ENCODE measurements at regions not wholly inside any gene's neighbourhood (a gene's known extent, or its start where the extent isn't known, plus 50 kb on each side); places are given as distances from the start of the nearest gene placed in this dataset.

DNA sequence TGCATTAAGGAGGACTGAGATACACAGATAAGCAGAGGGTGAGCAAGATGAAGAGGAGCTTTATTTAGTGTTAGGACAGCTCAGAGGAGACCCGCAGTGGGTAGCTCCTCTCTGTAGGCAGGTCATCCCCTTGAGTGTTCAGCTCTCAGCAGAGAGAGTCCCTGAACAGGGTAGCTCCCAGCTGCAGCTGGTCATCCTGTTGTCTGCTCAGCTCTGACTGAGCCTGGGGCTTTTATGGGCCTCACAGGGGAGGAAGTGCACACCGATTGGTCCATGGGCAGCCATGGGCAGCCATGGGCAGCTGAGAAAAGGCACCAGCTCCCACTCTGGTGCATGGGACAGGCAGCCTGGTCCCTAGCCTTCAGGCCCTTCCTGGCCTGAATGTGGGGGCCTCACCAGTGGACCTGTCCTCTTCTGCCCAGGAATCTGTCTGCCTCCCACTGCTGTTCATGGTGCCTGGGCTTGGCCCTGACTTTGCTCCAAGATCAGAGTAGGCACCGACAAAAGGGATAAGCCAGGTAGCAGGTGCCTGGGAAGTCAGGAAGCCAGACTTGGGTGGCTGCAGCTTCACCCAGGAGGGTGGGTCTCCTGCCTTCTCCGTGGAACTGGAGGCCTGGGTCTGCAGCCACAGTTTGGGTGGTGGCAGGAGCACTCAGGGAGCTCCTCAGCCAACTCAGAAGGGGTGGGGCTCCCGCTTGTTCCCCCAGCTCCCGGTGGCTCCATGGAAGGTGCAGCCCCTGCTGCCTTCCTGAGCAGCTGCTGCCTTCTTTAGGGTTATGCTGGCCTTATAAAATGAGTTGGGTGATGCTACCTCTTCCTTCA lies 54.7 kb downstream of the MYEOV start:
- DNase-seq (ENCODE audit: extremely low spot score), result peak; percentile 74
- no peaks in the 10 kb centered on the region for H3K36me3 ChIP-seq

DNA sequence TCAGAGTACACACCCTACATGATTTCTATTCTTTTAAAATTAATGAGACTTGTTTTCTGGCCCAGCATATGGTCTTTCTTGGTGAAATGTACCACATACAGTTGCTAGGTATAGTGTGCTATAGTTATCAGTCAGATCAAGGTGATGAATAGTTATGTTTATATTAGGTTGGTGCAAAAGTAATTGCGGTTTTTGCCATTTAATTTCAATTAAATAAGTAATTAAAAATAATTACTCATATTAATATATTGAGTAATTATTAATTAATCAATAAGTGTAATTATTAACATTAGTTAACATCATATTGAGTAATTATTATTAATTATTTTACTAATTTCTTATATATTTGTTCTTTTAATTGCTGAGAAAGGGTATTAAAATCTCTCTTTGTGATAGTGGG lies 56.1 kb downstream of the MYEOV start:
- intact Hi-C loops (cut with DNase I), result no loop called here
- H3K9me3 ChIP-seq, result peaks cover 0 to 3% (median 0%) of the 10 kb centered on the region in 4 donors
- H3K27ac ChIP-seq (replicated peaks in 1 of 4), result no peak overlapping the region
- 83% methylated on average over 1 of the region's 1 CpG for WGBS
- TF ChIP-seq POLR2A (IDR thresholded peaks at IDR 0.05; ENCODE audit: low read depth) (no peak), POLR2AphosphoS5 (IDR thresholded peaks at IDR 0.05) (no peak), EP300 (IDR thresholded peaks at IDR 0.05) (no peak)
- TF ChIP-seq, protein P1, sequence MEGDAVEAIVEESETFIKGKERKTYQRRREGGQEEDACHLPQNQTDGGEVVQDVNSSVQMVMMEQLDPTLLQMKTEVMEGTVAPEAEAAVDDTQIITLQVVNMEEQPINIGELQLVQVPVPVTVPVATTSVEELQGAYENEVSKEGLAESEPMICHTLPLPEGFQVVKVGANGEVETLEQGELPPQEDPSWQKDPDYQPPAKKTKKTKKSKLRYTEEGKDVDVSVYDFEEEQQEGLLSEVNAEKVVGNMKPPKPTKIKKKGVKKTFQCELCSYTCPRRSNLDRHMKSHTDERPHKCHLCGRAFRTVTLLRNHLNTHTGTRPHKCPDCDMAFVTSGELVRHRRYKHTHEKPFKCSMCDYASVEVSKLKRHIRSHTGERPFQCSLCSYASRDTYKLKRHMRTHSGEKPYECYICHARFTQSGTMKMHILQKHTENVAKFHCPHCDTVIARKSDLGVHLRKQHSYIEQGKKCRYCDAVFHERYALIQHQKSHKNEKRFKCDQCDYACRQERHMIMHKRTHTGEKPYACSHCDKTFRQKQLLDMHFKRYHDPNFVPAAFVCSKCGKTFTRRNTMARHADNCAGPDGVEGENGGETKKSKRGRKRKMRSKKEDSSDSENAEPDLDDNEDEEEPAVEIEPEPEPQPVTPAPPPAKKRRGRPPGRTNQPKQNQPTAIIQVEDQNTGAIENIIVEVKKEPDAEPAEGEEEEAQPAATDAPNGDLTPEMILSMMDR (IDR thresholded peaks at IDR 0.05), result no peak
- no peaks in the 10 kb centered on the region for H3K4me1 ChIP-seq
- peaks cover 0 to 23% (median 0%) of the 10 kb centered on the region in 4 donors for H3K27me3 ChIP-seq
- DNase-seq (ENCODE audit: extremely low spot score), result no peak
- no peak overlapping the region for H3K4me3 ChIP-seq
- no peaks in the 10 kb centered on the region for H3K36me3 ChIP-seq

More for the DNA sequence above, 54.7 kb downstream of the MYEOV start:
- WGBS, result 94% methylated on average over 4 of the region's 6 CpGs
- H3K9me3 ChIP-seq, result peaks cover 0 to 3% (median 0%) of the 10 kb centered on the region in 4 donors
- no peak overlapping the region for H3K27ac ChIP-seq (replicated peaks in 1 of 4)
- peaks cover 0 to 9% (median 0%) of the 10 kb centered on the region in 4 donors for H3K27me3 ChIP-seq
- intact Hi-C loops (cut with DNase I), result no loop called here
- no peaks in the 10 kb centered on the region for H3K4me1 ChIP-seq
- TF ChIP-seq POLR2AphosphoS5 (IDR thresholded peaks at IDR 0.05) (no peak), POLR2A (IDR thresholded peaks at IDR 0.05; ENCODE audit: low read depth) (no peak), EP300 (IDR thresholded peaks at IDR 0.05) (no peak)
- TF ChIP-seq, protein P1 (IDR thresholded peaks at IDR 0.05), result no peak
- H3K4me3 ChIP-seq, result no peak overlapping the region

DNA sequence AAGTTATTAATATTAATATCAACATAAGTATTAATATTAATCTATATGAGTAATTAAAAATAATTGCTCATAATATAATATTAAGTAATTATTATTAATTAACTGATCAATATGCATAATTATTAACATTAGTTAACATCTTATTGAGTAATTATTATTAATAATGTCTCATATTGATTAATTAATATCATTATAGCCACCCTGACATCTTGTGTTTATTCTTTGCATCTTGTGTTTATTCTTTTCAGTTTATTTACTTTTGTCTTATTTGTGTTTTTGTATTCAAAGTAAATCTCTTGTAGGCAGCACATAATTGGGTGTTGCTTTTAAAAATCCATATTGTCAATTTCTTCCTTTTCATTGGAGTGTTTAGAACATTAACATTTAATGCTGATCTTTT lies 56.6 kb downstream of the MYEOV start:
- Histone ChIP-seq H3K27me3 (peaks cover 0 to 28% (median 0%) of the 10 kb centered on the region in 4 donors), H3K9me3 (peaks cover 0 to 3% (median 0%) of the 10 kb centered on the region in 4 donors), H3K4me1 (no peaks in the 10 kb centered on the region), H3K27ac (replicated peaks in 1 of 4) (no peak overlapping the region), H3K36me3 (no peaks in the 10 kb centered on the region), H3K4me3 (no peak overlapping the region)
- DNase-seq (ENCODE audit: extremely low spot score), result no peak
- no peak for TF ChIP-seq EP300 (IDR thresholded peaks at IDR 0.05)
- TF ChIP-seq, protein P1 (IDR thresholded peaks at IDR 0.05), result no peak
- TF ChIP-seq POLR2A (IDR thresholded peaks at IDR 0.05; ENCODE audit: low read depth), result no peak
- TF ChIP-seq POLR2AphosphoS5 (IDR thresholded peaks at IDR 0.05), result no peak
- intact Hi-C loops (cut with DNase I), result no loop called here

DNA sequence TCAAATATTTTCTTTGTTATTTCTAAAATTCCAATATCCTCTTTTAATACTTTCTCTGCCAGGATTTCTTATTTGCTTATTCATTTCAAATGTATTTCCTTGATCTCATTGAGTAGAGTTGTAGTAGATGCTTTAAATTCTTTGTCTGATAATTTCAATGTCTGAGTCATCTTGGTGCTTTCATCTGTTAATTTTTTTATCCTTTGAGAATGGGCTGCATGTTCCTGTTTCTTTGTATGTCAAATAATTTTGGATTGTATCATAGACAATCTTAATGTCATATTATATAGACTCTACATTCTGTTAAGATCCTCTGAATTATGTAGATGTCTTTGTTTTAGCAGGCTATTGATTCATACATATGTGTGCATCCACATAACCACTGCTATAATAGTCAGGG lies 57.5 kb downstream of the MYEOV start:
- DNase-seq (ENCODE audit: extremely low spot score), result no peak
- intact Hi-C loops (cut with DNase I), result no loop called here
- Histone ChIP-seq H3K27ac (replicated peaks in 1 of 4) (no peak overlapping the region), H3K36me3 (no peaks in the 10 kb centered on the region), H3K4me1 (no peaks in the 10 kb centered on the region), H3K27me3 (peaks cover 0 to 36% (median 0%) of the 10 kb centered on the region in 4 donors), H3K4me3 (no peak overlapping the region), H3K9me3 (peaks cover 0 to 3% (median 0%) of the 10 kb centered on the region in 4 donors)
- no peak for TF ChIP-seq POLR2A (IDR thresholded peaks at IDR 0.05; ENCODE audit: low read depth)
- no peak for TF ChIP-seq POLR2AphosphoS5 (IDR thresholded peaks at IDR 0.05)
- TF ChIP-seq, protein P1 (IDR thresholded peaks at IDR 0.05), result no peak
- no peak for TF ChIP-seq EP300 (IDR thresholded peaks at IDR 0.05)

Measured in esophagus muscularis mucosa (tissue), 4 donors.